Dedifferentiated amniotic fluid mesenchymal stem cell (primary cell): ENCODE measurements at regions not wholly inside any gene's neighbourhood (a gene's known extent, or its start where the extent isn't known, plus 50 kb on each side); places are given as distances from the start of the nearest gene placed in this dataset.

Experiments used
- DNase-seq: peaks from one replicate; pipeline ENCODE4 v3.0.0-alpha.2; 2016; ENCODE audit errors: extremely low spot score

GRCh38 chr3:151992326-151993041, 119.0 kb downstream of the SUCNR1 start:
- DNase-seq, result no peak

- no peak for DNase-seq
These were observed 121.6 kb downstream of the SUCNR1 start for GRCh38 chr3:151995091-151995490.

- DNase-seq, result no peak
These were observed 125.3 kb downstream of the SUCNR1 start for GRCh38 chr3:151998744-151999143.

- no peak for DNase-seq
These were observed 126.5 kb downstream of the SUCNR1 start for GRCh38 chr3:151999936-152000335.

GRCh38 chr3:152011812-152012735, 138.6 kb downstream of the SUCNR1 start:
- DNase-seq, result no peak

GRCh38 chr3:152019508-152019907, 146.1 kb downstream of the SUCNR1 start:
- no peak for DNase-seq

- peak; percentile 39 for DNase-seq
These were observed 148.6 kb downstream of the SUCNR1 start for GRCh38 chr3:152021951-152022461.

GRCh38 chr3:152026033-152026556, 152.7 kb downstream of the SUCNR1 start:
- DNase-seq, result peak; percentile 89

GRCh38 chr3:152030320-152030719, 156.9 kb downstream of the SUCNR1 start:
- no peak for DNase-seq

- DNase-seq, result no peak
These were observed 157.9 kb downstream of the SUCNR1 start for GRCh38 chr3:152031321-152031720.

- DNase-seq, result no peak
These were observed 163.9 kb downstream of the SUCNR1 start for GRCh38 chr3:152037297-152037696.

- DNase-seq, result no peak
These were observed 164.5 kb downstream of the SUCNR1 start for GRCh38 chr3:152037953-152038352.

- DNase-seq, result no peak
These were observed 165.0 kb downstream of the SUCNR1 start for GRCh38 chr3:152038490-152038889.

GRCh38 chr3:152039887-152040286, 166.4 kb downstream of the SUCNR1 start:
- no peak for DNase-seq

- no peak for DNase-seq
These were observed 166.9 kb downstream of the SUCNR1 start for GRCh38 chr3:152040319-152040718.

GRCh38 chr3:152043620-152044019, 170.2 kb downstream of the SUCNR1 start:
- DNase-seq, result no peak

GRCh38 chr3:152046280-152046679, 172.8 kb downstream of the SUCNR1 start:
- DNase-seq, result no peak

GRCh38 chr3:152047465-152047864, 174.0 kb downstream of the SUCNR1 start:
- DNase-seq, result no peak

GRCh38 chr3:152048831-152049230, 175.4 kb downstream of the SUCNR1 start:
- no peak for DNase-seq

- DNase-seq, result no peak
These were observed 177.5 kb downstream of the SUCNR1 start for GRCh38 chr3:152050903-152051302.

GRCh38 chr3:152051501-152052404, 178.3 kb downstream of the SUCNR1 start:
- peak; percentile 23 for DNase-seq
